ENCODE measurements at regions not wholly inside any gene's neighbourhood (a gene's known extent, or its start where the extent isn't known, plus 50 kb on each side); places are given as distances from the start of the nearest gene placed in this dataset.
A peak's percentile ranks its signal among the peaks of the same experiment; 100 is the strongest.

- DNase-seq = no peak
Measured at GRCh38 chr18:56167366-56167765, 471.0 kb downstream of the TXNL1 start.

- no peak for DNase-seq
Measured at GRCh38 chr18:56166914-56167313, 471.5 kb downstream of the TXNL1 start.

- DNase-seq = no peak
Measured at GRCh38 chr18:56165601-56166355, 472.6 kb downstream of the TXNL1 start.

- DNase-seq = no peak
Measured at GRCh38 chr18:56162311-56163265, 475.8 kb downstream of the TXNL1 start.

- no peak for DNase-seq
Measured at GRCh38 chr18:56161566-56162260, 476.7 kb downstream of the TXNL1 start.

- no peak for DNase-seq
Measured at GRCh38 chr18:56158676-56159075, 479.7 kb downstream of the TXNL1 start.

- DNase-seq = peak in 1 of 14 donors; percentile 14
Measured at GRCh38 chr18:56157541-56157940, 480.9 kb downstream of the TXNL1 start.

GRCh38 chr18:56152551-56153310, 485.7 kb downstream of the TXNL1 start:
- DNase-seq = no peak

- DNase-seq = no peak
Measured at GRCh38 chr18:56148373-56148772, 490.0 kb downstream of the TXNL1 start.

GRCh38 chr18:56146565-56146964, 491.8 kb downstream of the TXNL1 start:
- no peak for DNase-seq

GRCh38 chr18:56142001-56142400, 496.4 kb downstream of the TXNL1 start:
- DNase-seq = no peak

- DNase-seq = peak in 8 of 14 donors; percentile 9 to 77 (median 33)
Measured at GRCh38 chr18:56139792-56140254, 498.6 kb downstream of the TXNL1 start.

GRCh38 chr18:56139372-56139771, 499.0 kb downstream of the TXNL1 start:
- DNase-seq = no peak

- DNase-seq = no peak
Measured at GRCh38 chr18:56136105-56136504, 502.3 kb downstream of the TXNL1 start.

GRCh38 chr18:56130481-56130880, 507.9 kb downstream of the TXNL1 start:
- no peak for DNase-seq

GRCh38 chr18:56128153-56128791, 510.1 kb downstream of the TXNL1 start:
- DNase-seq = no peak

- DNase-seq = no peak
Measured at GRCh38 chr18:56127322-56128099, 510.9 kb downstream of the TXNL1 start.

- DNase-seq = no peak
Measured at GRCh38 chr18:56124186-56124585, 514.2 kb downstream of the TXNL1 start.

GRCh38 chr18:56121669-56122068, 516.7 kb downstream of the TXNL1 start:
- no peak for DNase-seq

- DNase-seq = no peak
Measured at GRCh38 chr18:56120782-56121181, 517.6 kb downstream of the TXNL1 start.

- DNase-seq = no peak
Measured at GRCh38 chr18:56119681-56120080, 518.7 kb downstream of the TXNL1 start.
